Sigmoid colon (tissue), 4 donors: ENCODE measurements at regions not wholly inside any gene's neighbourhood (a gene's known extent, or its start where the extent isn't known, plus 50 kb on each side); places are given as distances from the start of the nearest gene placed in this dataset.

Source experiments
- CTCF ChIP-seq, 4 experiments: fragments of 450-650 bp in 3 of 4; fragments of 200-600 bp in 1 of 4; IDR thresholded peaks; one replicate each; pipeline ENCODE4 v1.5.1; 2016 to 2019; ENCODE audit warnings: antibody characterized with exemption in 4 of 4, mild to moderate bottlenecking in 3 of 4, moderate library complexity in 2 of 4
- EP300 ChIP-seq, 4 donors: sonication (generic); formaldehyde crosslinking; IDR thresholded peaks; one replicate each; pipeline ENCODE4 v1.6.1; 2017; ENCODE audit warnings: antibody characterized with exemption in 4 of 4
- POLR2A ChIP-seq, 2 donors: fragments of 450-650 bp; IDR thresholded peaks; one replicate each; pipeline ENCODE4 v1.6.1; 2016; ENCODE audit warnings: antibody characterized with exemption in 2 of 2, mild to moderate bottlenecking in 2 of 2, moderate library complexity in 2 of 2
- POLR2AphosphoS5 ChIP-seq, 4 donors: sonication (generic); formaldehyde crosslinking; IDR thresholded peaks; one replicate each; pipeline ENCODE4 v1.6.1; 2017; ENCODE audit warnings: antibody characterized with exemption in 4 of 4

GRCh38 chr1:168789501-168789900 is 60.5 kb upstream of the DPT start:
- TF ChIP-seq POLR2AphosphoS5 (IDR thresholded peaks at IDR 0.05) (no peak), EP300 (IDR thresholded peaks at IDR 0.05) (no peak), CTCF (IDR thresholded peaks at IDR 0.05) (no peak), POLR2A (IDR thresholded peaks at IDR 0.05) (no peak)
